ENCODE measurements at regions not wholly inside any gene's neighbourhood (a gene's known extent, or its start where the extent isn't known, plus 50 kb on each side); places are given as distances from the start of the nearest gene placed in this dataset.

GRCh38 chr20:22880277-22880676, 154.8 kb upstream of the SSTR4 start:
- no peak for TF ChIP-seq CTCF (IDR thresholded peaks at IDR 0.05)
- Histone ChIP-seq H3K4me3 (ENCODE audit: low read length) (no peak overlapping the region), H3K9me3 (ENCODE audit: control insufficient read depth in 1 of 2, insufficient read depth in 1 of 2, low read length in 2 of 2) (no peaks in the 10 kb centered on the region), H3K4me1 (ENCODE audit: insufficient read depth, low read length) (no peaks in the 10 kb centered on the region), H3K36me3 (ENCODE audit: insufficient read depth, low read length) (no peaks in the 10 kb centered on the region), H3K27me3 (ENCODE audit: control insufficient read depth in 1 of 2, insufficient read depth in 2 of 2, low read length in 2 of 2) (peaks cover 0 to 3% of the 10 kb centered on the region in 2 experiments), H3K27ac (ENCODE audit: low read depth in 1 of 2, low read length in 2 of 2) (no peak overlapping the region)
- ChIA-PET CTCF (no interaction called here), POLR2A (no interaction called here)
- no peaks in the 10 kb centered on the region for H3K36me3 Mint-ChIP-seq (ENCODE audit: low read depth)
- no peak overlapping the region for H3K27ac Mint-ChIP-seq
- no peak for ATAC-seq (ENCODE audit: poor library complexity)
- no peaks in the 10 kb centered on the region for H3K27me3 Mint-ChIP-seq
- no peak for DNase-seq
- no peaks in the 10 kb centered on the region for H3K9me3 Mint-ChIP-seq
- no peaks in the 10 kb centered on the region for H3K4me1 Mint-ChIP-seq (ENCODE audit: low read depth)
- no peak overlapping the region for H3K4me3 Mint-ChIP-seq
- intact Hi-C loops (cut with DNase I, micrococcal nuclease): no loop called here

- no peak overlapping the region for H3K4me3 Mint-ChIP-seq
- Histone ChIP-seq H3K36me3 (ENCODE audit: insufficient read depth, low read length) (no peaks in the 10 kb centered on the region), H3K9me3 (ENCODE audit: control insufficient read depth in 1 of 2, insufficient read depth in 1 of 2, low read length in 2 of 2) (no peaks in the 10 kb centered on the region), H3K4me3 (ENCODE audit: low read length) (no peak overlapping the region), H3K4me1 (ENCODE audit: insufficient read depth, low read length) (no peaks in the 10 kb centered on the region), H3K27ac (ENCODE audit: low read depth in 1 of 2, low read length in 2 of 2) (no peak overlapping the region), H3K27me3 (ENCODE audit: control insufficient read depth in 1 of 2, insufficient read depth in 2 of 2, low read length in 2 of 2) (no peaks in the 10 kb centered on the region)
- H3K4me1 Mint-ChIP-seq (ENCODE audit: low read depth): no peaks in the 10 kb centered on the region
- H3K36me3 Mint-ChIP-seq (ENCODE audit: low read depth): no peaks in the 10 kb centered on the region
- H3K27ac Mint-ChIP-seq: no peak overlapping the region
- H3K9me3 Mint-ChIP-seq: no peaks in the 10 kb centered on the region
- ChIA-PET CTCF (no interaction called here), POLR2A (no interaction called here)
- no peak for TF ChIP-seq CTCF (IDR thresholded peaks at IDR 0.05)
- no peaks in the 10 kb centered on the region for H3K27me3 Mint-ChIP-seq
- no peak for ATAC-seq (ENCODE audit: poor library complexity)
- intact Hi-C loops (cut with DNase I, micrococcal nuclease): no loop called here
- DNase-seq: no peak
Measured at GRCh38 chr20:22887796-22888195, 147.3 kb upstream of the SSTR4 start.

GRCh38 chr20:22890594-22891300, 144.4 kb upstream of the SSTR4 start:
- Histone ChIP-seq H3K27ac (ENCODE audit: low read depth in 1 of 2, low read length in 2 of 2) (no peak overlapping the region), H3K4me1 (ENCODE audit: insufficient read depth, low read length) (no peaks in the 10 kb centered on the region), H3K27me3 (ENCODE audit: control insufficient read depth in 1 of 2, insufficient read depth in 2 of 2, low read length in 2 of 2) (no peaks in the 10 kb centered on the region), H3K9me3 (ENCODE audit: control insufficient read depth in 1 of 2, insufficient read depth in 1 of 2, low read length in 2 of 2) (no peaks in the 10 kb centered on the region), H3K36me3 (ENCODE audit: insufficient read depth, low read length) (no peaks in the 10 kb centered on the region), H3K4me3 (ENCODE audit: low read length) (no peak overlapping the region)
- POLR2A ChIA-PET: no interaction called here
- CTCF ChIA-PET: no interaction called here
- Mint-ChIP-seq H3K27ac (no peak overlapping the region), H3K4me3 (no peak overlapping the region), H3K36me3 (ENCODE audit: low read depth) (no peaks in the 10 kb centered on the region), H3K4me1 (ENCODE audit: low read depth) (no peaks in the 10 kb centered on the region), H3K9me3 (no peaks in the 10 kb centered on the region), H3K27me3 (no peaks in the 10 kb centered on the region)
- intact Hi-C loops (cut with DNase I, micrococcal nuclease): no loop called here
- ATAC-seq (ENCODE audit: poor library complexity) (no peak), DNase-seq (no peak)
- no peak for TF ChIP-seq CTCF (IDR thresholded peaks at IDR 0.05)

Measured in CD4-positive, alpha-beta T cell (primary cell).